A549 (cell line): ENCODE measurements at regions not wholly inside any gene's neighbourhood (a gene's known extent, or its start where the extent isn't known, plus 50 kb on each side); places are given as distances from the start of the nearest gene placed in this dataset.

Experiments used
- CHD2 ChIP-seq: fragments of 150-350 bp; IDR thresholded peaks from 2 replicates; pipeline ENCODE4 v1.6.1; 2014; ENCODE audit warnings: low read length; ENCODE audit not compliant: partially characterized antibody
- CTCF ChIP-seq: fragments of >200 bp; sonication (Bioruptor Twin); formaldehyde crosslinking; IDR thresholded peaks from 3 replicates; pipeline ENCODE4 v1.5.1; 2016

DNA sequence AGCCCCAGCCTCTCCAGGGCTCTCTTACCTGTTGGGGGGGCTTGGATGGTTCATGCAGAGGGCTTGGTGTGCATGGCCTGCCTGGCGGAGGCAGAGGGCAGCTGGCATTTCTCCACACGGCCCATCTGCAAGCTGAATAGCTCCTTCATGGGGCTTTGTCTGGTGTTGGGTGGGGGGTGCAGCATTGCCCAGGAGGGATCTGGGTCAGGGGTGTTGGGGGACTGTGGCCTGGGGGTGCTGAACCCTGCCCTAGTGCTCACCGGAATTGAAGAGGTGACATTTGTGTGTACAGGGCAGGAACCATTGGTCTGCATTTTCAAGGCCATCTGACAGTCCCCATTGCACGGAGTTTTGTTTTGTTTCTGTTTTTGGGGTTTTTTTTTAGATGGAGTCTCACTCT lies 58.8 kb upstream of the HAAO start:
- TF ChIP-seq CTCF (no peak), CHD2 (no peak)
